CD14-positive monocyte (primary cell): ENCODE measurements at regions not wholly inside any gene's neighbourhood (a gene's known extent, or its start where the extent isn't known, plus 50 kb on each side); places are given as distances from the start of the nearest gene placed in this dataset.
A peak's percentile ranks its signal among the peaks of the same experiment; 100 is the strongest.

Experiments used
- DNase-seq, 3 donors: peaks; one replicate each; pipeline ENCODE4 v3.0.0-alpha.2; 2011 to 2022
- H2AFZ ChIP-seq: 2 replicates; pipeline ENCODE4 v1.6.0; 2012; ENCODE audit warnings: mild to moderate bottlenecking, low read depth, low read length, inconsistent platforms; ENCODE audit not compliant: insufficient read depth, poor library complexity, severe bottlenecking
- H3K27ac ChIP-seq, 2 donors: 1 replicate in 1 of 2; 2 replicates in 1 of 2; pipeline ENCODE4 v1.5.1; 2012 to 2013; ENCODE audit warnings: low read length in 2 of 2, control low read depth in 1 of 2, inconsistent platforms in 1 of 2, low read depth in 1 of 2, mild to moderate bottlenecking in 1 of 2
- H3K27me3 ChIP-seq, 2 donors: one replicate each; pipeline versions ENCODE4 v1.6.0 to v1.6.1; 2011 to 2013; ENCODE audit warnings: low read length in 2 of 2; ENCODE audit not compliant: control insufficient read depth in 2 of 2, insufficient read depth in 2 of 2
- H3K36me3 ChIP-seq, 2 donors: replicated peaks in 1 of 2; 1 replicate in 1 of 2; 2 replicates in 1 of 2; pipeline versions ENCODE4 v1.5.1 to v1.6.1; 2012 to 2013; ENCODE audit warnings: low read length in 2 of 2, control low read depth in 1 of 2, inconsistent platforms in 1 of 2, mild to moderate bottlenecking in 1 of 2; ENCODE audit not compliant: insufficient read depth in 2 of 2, control insufficient read depth in 1 of 2
- H3K4me1 ChIP-seq, 2 donors: 1 replicate in 1 of 2; 2 replicates in 1 of 2; pipeline versions ENCODE4 v1.5.1 to v1.6.1; 2012 to 2013; ENCODE audit warnings: low read length in 2 of 2, control low read depth in 1 of 2, inconsistent platforms in 1 of 2, mild to moderate bottlenecking in 1 of 2, moderate library complexity in 1 of 2; ENCODE audit not compliant: insufficient read depth in 2 of 2, control insufficient read depth in 1 of 2
- H3K4me2 ChIP-seq: replicated peaks from 2 replicates; pipeline ENCODE3; 2012; ENCODE audit warnings: low read length, moderate library complexity, mild to moderate bottlenecking; ENCODE audit not compliant: poor library complexity, severe bottlenecking; ENCODE audit errors: extremely low read depth
- H3K4me3 ChIP-seq, 3 experiments: fragments of 200-600 bp in 1 of 3; sonication (generic) in 1 of 3; replicated peaks in 1 of 3; 1 replicate in 2 of 3; 2 replicates in 1 of 3; pipeline ENCODE4 v1.5.1; 2011 to 2013; ENCODE audit warnings: low read length in 3 of 3, mild to moderate bottlenecking in 3 of 3, control low read depth in 2 of 3, low read depth in 2 of 3, inconsistent platforms in 1 of 3, moderate library complexity in 1 of 3
- H3K79me2 ChIP-seq: 2 replicates; pipeline ENCODE4 v1.6.0; 2012; ENCODE audit warnings: mild to moderate bottlenecking, control low read depth, inconsistent platforms, low read length, moderate library complexity; ENCODE audit not compliant: insufficient read depth
- H3K9ac ChIP-seq: 2 replicates; pipeline ENCODE4 v1.6.0; 2017; ENCODE audit warnings: low read length, mild to moderate bottlenecking; ENCODE audit not compliant: insufficient read depth, poor library complexity, severe bottlenecking
- H3K9me3 ChIP-seq, 2 donors: replicated peaks in 1 of 2; 1 replicate in 1 of 2; 2 replicates in 1 of 2; pipeline versions ENCODE4 v1.5.1 to v1.6.1; 2012 to 2013; ENCODE audit warnings: low read length in 2 of 2, control low read depth in 1 of 2; ENCODE audit not compliant: control insufficient read depth in 1 of 2, insufficient read depth in 1 of 2
- H4K20me1 ChIP-seq: 2 replicates; pipeline ENCODE4 v1.6.0; 2012; ENCODE audit warnings: mild to moderate bottlenecking, low read length, control low read depth, moderate library complexity; ENCODE audit not compliant: insufficient read depth
- H3K27ac Mint-ChIP-seq, 7 donors: one replicate each; pipeline ENCODE4 v1.8.0; 2020; ENCODE audit warnings: mild to moderate bottlenecking in 7 of 7, mixed read lengths in 7 of 7, moderate library complexity in 6 of 7, inconsistent platforms in 2 of 7
- H3K27me3 Mint-ChIP-seq, 3 donors: one replicate each; pipeline ENCODE4 v1.8.0; 2021 to 2022; ENCODE audit warnings: low read depth in 3 of 3, mild to moderate bottlenecking in 3 of 3, mixed read lengths in 3 of 3, moderate library complexity in 3 of 3, inconsistent platforms in 1 of 3
- H3K36me3 Mint-ChIP-seq, 2 donors: one replicate each; pipeline ENCODE4 v1.8.0; 2020; ENCODE audit warnings: mixed read lengths in 2 of 2, inconsistent platforms in 1 of 2, mild to moderate bottlenecking in 1 of 2
- H3K4me1 Mint-ChIP-seq: one replicate; pipeline ENCODE4 v1.8.0; 2020; ENCODE audit warnings: mild to moderate bottlenecking, mixed read lengths
- H3K4me3 Mint-ChIP-seq, 2 donors: one replicate each; pipeline ENCODE4 v1.8.0; 2020; ENCODE audit warnings: mild to moderate bottlenecking in 2 of 2, mixed read lengths in 2 of 2, moderate library complexity in 1 of 2
- H3K9me3 Mint-ChIP-seq, 7 donors: one replicate each; pipeline ENCODE4 v1.8.0; 2020 to 2022; ENCODE audit warnings: mixed read lengths in 7 of 7, mild to moderate bottlenecking in 6 of 7, moderate library complexity in 6 of 7, inconsistent platforms in 2 of 7
- WGBS: methylation state at CpG from one replicate; pipeline ENCODE4 v1.1.5; 2013; ENCODE audit warnings: missing lambda C conversion rate; ENCODE audit not compliant: insufficient coverage; 5-methylcytosine and 5-hydroxymethylcytosine counted together
- intact Hi-C, 2 donors: fragments of 100-400 bp; cut with micrococcal nuclease; formaldehyde crosslinking; loops; one replicate each; pipeline versions ENCODE4 v1.15.0 to v1.15.1; 2023
- TF ChIP-seq, protein P1 (sequence below): fragments of 200-600 bp; IDR thresholded peaks from one replicate; pipeline ENCODE4 v1.8.0; 2022; ENCODE audit warnings: antibody characterized with exemption, mild to moderate bottlenecking

DNA sequence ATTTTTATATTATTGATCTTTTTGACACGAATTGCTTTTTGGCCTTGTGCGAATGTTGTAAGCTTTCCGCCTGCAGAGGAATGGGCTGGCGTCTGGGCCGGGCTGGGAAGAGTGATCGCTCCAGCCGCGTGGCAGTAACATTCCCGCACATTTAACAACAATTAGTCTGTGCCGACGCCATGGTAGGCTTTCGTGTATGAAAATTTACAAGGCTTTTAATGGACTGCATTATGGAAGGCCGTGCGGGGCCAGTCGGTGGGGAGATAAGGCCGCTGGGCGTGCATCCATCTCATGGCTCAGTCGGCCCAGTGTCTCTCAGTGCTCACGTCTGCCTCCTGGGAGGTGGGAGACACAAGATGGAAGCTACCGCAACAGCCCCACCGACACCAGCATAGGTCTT, 142.2 kb downstream of the PHETA1 start:
- H3K79me2 ChIP-seq = no peaks in the 10 kb centered on the region
- no peaks in the 10 kb centered on the region for H3K9me3 ChIP-seq
- H3K9ac ChIP-seq = no peak overlapping the region
- H3K4me1 ChIP-seq = peaks cover 26 to 31% of the 10 kb centered on the region in 2 donors
- intact Hi-C loops = no loop called here
- no peak overlapping the region for H3K4me3 ChIP-seq
- no peaks in the 10 kb centered on the region for H3K27me3 ChIP-seq
- Mint-ChIP-seq H3K27me3 (peaks cover 0 to 2% (median 1%) of the 10 kb centered on the region in 3 donors), H3K36me3 (no peaks in the 10 kb centered on the region), H3K4me1 (peaks cover 44% of the 10 kb centered on the region), H3K9me3 (no peaks in the 10 kb centered on the region), H3K4me3 (no peak overlapping the region), H3K27ac (no peak overlapping the region)
- no peak overlapping the region for H2AFZ ChIP-seq
- H3K36me3 ChIP-seq = no peaks in the 10 kb centered on the region
- no peaks in the 10 kb centered on the region for H4K20me1 ChIP-seq
- H3K27ac ChIP-seq = no peak overlapping the region
- no peak for DNase-seq
- H3K4me2 ChIP-seq = no peak overlapping the region
- 97% methylated on average over 17 of the region's 21 CpGs for WGBS
- TF ChIP-seq, protein P1, sequence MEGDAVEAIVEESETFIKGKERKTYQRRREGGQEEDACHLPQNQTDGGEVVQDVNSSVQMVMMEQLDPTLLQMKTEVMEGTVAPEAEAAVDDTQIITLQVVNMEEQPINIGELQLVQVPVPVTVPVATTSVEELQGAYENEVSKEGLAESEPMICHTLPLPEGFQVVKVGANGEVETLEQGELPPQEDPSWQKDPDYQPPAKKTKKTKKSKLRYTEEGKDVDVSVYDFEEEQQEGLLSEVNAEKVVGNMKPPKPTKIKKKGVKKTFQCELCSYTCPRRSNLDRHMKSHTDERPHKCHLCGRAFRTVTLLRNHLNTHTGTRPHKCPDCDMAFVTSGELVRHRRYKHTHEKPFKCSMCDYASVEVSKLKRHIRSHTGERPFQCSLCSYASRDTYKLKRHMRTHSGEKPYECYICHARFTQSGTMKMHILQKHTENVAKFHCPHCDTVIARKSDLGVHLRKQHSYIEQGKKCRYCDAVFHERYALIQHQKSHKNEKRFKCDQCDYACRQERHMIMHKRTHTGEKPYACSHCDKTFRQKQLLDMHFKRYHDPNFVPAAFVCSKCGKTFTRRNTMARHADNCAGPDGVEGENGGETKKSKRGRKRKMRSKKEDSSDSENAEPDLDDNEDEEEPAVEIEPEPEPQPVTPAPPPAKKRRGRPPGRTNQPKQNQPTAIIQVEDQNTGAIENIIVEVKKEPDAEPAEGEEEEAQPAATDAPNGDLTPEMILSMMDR = no peak

- Histone ChIP-seq H3K9me3 (no peaks in the 10 kb centered on the region), H2AFZ (no peak overlapping the region), H3K4me2 (no peak overlapping the region), H3K36me3 (no peaks in the 10 kb centered on the region), H4K20me1 (no peaks in the 10 kb centered on the region), H3K27ac (no peak overlapping the region), H3K79me2 (no peaks in the 10 kb centered on the region), H3K4me1 (peaks cover 29 to 31% of the 10 kb centered on the region in 2 donors), H3K27me3 (no peaks in the 10 kb centered on the region), H3K9ac (no peak overlapping the region), H3K4me3 (no peak overlapping the region)
- no peak for DNase-seq
- Mint-ChIP-seq H3K27ac (peak overlapping the region in 1 of 7 donors; percentile 36), H3K4me1 (peaks cover 40% of the 10 kb centered on the region), H3K27me3 (peaks cover 0 to 2% (median 1%) of the 10 kb centered on the region in 3 donors), H3K4me3 (no peak overlapping the region), H3K36me3 (no peaks in the 10 kb centered on the region), H3K9me3 (no peaks in the 10 kb centered on the region)
- 82% methylated on average over 4 of the region's 6 CpGs for WGBS
- TF ChIP-seq, protein P1 = no peak
- intact Hi-C loops = no loop called here
These were observed 143.6 kb downstream of the PHETA1 start for GRCh38 chr12:111225307-111225706.
